HG03060 (cell line): ENCODE measurements at regions not wholly inside any gene's neighbourhood (a gene's known extent, or its start where the extent isn't known, plus 50 kb on each side); places are given as distances from the start of the nearest gene placed in this dataset.

Experiments
- ATAC-seq: cut with Tn5 transposase; IDR thresholded peaks from one replicate; pipeline ENCODE4 v1.9.1; 2021; ENCODE audit warnings: low read depth, moderate number of reproducible peaks; ENCODE audit not compliant: unreplicated experiment

DNA sequence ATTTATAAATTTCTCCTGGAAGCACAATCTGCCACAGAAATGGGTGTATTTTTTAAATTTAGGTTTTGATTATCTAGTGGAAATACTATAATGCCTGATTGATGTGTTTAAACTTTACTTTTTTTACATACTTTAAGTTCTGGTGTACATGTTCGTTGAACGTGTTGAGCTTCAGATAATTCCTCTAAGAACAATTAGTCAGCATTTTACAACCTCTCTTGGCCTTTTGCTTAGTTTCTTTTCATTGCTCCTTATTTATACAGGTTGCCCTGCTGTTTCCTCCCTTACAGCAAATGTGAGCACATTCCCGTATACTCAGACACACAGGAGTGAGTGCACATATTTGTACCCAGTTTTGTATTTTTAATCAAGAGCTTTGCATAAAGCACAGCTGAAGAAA lies 1038.9 kb downstream of the BRINP3 start:
- ATAC-seq = no peak

DNA sequence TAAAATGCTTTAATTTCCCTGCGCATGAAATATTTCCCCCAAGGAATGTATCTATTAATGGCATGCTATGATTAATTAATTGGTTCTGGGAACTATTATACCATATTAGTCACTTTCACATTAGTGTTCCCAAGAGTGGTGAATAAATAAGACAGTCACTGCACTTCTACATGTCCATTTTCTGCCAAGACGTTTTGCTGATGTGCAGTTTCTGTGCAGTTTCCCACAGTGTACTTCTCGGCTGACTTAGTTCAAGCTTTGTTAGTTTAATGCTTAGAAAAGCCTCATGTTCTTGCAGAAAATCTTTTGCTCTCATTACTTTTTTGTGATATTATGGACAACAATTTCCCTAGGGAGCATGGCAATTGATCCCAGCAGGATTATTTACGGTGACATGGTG lies 1014.5 kb downstream of the BRINP3 start:
- no peak for ATAC-seq

DNA sequence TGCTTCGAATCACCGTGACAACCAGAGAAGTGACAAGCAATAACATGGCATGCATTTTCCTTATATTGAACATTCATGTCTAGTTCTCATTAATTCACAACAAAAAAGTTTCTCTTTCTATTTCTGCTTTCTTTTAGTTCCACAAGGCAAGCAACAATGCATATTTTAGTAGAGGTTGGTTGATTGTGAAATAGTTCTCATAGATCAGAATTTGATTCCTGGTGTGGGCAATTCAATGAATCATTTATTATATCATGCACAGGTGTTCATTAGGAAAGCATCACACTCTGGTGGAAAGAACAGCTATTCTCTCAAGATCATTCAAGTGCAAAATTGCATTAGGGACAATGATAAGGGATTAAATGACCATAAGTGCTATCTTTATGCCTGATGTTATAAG lies 980.9 kb downstream of the BRINP3 start:
- ATAC-seq = no peak

DNA sequence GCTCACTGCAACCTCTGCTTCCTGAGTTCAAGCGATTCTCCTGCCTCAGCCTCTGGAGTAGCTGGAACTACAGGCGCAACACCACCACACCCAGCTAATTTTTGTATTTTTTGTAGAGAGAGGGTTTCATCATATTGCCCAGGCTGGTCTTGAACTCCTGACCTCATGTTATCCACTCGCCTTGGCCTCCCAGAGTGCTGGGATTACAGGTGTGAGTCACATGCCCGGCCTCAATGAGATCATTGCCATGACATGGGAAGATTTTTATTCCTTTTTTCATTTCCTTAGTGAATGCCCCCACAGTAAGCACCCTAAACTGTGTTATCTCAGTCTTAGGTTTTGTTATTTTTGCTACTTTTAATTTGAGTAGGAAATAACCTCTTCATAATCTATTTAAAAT lies 977.9 kb downstream of the BRINP3 start:
- no peak for ATAC-seq

DNA sequence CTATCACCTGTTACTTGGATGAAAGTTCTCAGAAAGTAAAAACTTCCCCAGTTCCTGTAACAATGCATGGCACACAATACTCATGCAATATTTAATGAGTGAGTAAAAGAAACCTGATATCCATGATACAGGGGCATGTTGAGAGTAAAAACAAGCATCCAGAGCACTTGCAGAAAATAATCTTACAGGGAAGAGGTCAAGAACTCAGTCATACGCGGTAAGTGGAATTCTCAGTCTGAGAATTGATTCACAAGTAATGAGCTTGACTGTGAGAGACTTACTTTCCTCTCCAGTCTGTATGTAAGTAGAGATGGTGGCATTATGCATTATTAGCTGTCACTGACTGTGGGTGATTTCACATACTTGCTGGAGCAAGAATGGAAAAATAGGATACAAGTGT lies 976.9 kb downstream of the BRINP3 start:
- ATAC-seq = no peak

DNA sequence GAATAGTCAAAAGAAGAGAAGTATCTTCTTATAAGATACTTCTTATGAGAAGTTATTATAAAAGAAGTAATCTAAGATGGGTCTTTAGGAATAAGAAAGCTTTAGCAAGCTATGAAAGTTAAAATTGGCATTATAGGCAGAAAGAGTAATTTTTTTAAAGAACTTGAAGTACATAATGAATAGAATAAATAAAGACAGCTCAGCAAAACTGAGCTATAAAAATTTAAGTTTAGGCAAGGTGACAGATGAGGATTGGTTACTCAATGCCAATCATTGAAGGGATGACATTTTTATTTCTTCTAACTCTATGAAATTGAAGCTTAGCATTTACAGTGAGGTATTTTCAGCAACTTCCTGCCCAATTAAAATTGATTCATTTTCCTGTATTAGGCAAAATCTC lies 966.8 kb downstream of the BRINP3 start:
- no peak for ATAC-seq

DNA sequence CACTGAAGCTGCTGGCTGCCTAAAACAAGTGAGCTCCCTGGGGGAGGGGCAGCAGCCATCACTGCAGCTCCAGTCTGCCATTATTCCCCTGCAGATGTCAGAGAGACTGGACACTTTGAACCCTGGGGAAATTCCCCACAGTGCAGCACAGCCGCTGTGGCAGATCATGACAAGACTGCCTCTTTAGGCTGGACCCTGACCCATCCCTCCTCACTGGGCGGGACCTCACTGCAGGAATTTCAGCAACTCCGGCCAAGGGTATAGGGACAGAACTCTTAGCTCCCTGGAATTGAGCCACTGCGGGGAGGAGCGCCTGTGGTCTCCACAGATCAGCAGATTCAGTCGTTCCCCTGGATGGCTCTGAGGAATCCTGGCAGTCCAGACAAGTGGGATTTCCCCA lies 964.6 kb downstream of the BRINP3 start:
- ATAC-seq = no peak

DNA sequence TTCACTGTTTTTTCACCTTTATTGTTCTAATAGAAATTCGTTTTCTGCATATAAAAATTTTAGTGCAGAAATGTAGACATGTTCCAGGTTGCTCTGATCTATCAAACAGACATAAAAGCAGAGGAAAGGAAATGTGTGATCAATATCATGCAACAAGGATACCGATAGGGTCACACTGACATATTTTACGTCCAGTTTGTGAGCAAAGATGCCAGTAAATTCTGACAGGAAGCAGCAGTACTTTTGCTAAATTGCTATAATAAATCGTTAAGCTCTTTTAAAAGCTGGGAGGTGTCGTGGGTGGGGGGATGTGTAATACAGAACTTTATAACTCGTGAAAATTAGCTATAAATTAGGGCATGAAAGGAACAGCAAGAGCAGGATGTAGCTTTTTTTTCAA lies 955.2 kb downstream of the BRINP3 start:
- ATAC-seq = no peak

DNA sequence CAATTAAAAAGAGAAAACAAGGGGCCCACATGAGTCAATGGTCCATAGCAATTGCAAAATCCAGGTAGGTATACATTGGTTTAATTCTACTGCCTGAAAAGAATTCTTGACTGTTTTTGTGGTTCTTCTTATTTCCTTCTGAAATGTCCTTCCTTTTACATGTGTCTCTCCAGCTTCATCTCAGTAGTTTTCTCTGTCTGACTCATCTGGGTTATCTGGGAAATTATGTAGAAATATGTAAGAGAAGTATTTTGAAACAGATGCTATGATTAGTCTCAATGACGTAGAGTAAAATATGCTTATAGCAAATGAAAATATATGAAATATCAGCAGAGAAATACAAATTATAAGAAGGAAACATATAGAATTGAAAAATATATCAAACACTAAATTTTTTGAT lies 953.2 kb downstream of the BRINP3 start:
- no peak for ATAC-seq

DNA sequence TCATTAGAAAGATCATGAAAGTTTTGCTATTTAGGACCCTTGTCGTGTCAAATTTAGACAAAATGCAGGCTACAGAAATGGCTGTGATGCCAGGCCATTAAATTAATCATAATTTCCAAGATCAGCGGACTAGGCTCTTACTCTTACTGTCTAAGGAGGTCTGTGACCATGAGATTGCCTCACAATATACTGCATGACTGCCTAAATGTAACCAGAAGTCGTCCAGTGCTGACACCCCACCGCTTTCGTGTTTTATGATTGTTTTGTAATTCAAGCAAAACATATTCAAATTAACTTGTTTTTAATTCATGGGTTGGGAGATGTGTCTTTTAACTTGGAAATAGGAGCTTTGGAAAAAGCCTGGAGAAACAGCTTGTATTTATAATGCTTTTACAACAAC lies 947.5 kb downstream of the BRINP3 start:
- no peak for ATAC-seq

DNA sequence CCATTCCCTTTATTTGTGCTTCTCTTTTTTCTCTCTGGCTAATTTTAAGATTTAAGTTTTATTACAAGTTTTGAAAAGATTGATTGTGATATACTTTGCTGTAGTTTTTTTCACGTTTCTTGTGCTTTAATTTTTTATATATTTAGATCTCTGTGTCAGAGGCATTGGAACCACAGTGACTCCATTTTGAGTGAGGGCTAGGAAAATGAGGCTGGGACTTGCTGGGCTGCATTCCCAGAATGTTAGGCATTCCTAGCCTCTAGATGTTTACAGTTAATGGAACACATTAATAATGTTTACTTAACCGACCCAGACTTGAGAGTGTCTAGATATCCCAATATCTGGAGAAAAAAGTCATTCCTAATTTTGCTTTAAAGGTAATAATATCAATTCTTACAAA lies 939.4 kb downstream of the BRINP3 start:
- no peak for ATAC-seq

DNA sequence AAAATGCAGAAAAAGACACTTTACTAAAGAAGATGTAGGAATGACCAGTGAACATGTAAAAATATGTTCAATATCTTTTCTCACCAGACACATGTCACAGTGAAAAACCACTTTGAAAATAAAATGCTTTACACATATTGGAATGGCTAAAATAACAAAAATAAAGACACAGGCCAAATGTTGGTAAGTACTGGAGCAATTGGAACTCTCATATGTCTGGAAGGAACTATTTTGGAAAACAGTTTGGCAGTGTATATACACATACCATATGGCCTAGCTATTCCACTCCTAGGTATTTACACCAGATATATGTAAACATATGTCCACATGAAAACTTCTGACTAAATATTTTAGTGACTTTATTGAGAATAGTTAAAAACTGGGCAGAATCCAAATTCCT lies 927.2 kb downstream of the BRINP3 start:
- no peak for ATAC-seq

DNA sequence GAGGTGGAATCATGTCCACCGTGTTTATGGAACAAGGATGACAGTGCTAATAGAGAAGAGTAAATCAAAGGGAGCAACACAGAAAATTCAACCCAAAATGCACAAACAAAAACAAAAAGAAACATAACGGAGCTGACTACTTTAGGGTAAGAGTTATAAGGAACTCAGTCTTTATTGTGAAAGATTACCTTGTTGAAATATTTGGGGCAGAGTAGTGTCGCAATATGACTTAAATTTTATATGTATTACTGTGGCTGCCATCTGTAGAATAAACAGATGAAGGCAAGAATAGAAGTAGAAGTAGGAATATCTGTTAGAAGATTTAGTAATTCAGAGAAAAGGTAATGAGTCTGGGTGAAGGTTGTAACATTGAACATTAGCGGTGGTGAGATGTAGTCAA lies 913.9 kb downstream of the BRINP3 start:
- ATAC-seq = no peak

DNA sequence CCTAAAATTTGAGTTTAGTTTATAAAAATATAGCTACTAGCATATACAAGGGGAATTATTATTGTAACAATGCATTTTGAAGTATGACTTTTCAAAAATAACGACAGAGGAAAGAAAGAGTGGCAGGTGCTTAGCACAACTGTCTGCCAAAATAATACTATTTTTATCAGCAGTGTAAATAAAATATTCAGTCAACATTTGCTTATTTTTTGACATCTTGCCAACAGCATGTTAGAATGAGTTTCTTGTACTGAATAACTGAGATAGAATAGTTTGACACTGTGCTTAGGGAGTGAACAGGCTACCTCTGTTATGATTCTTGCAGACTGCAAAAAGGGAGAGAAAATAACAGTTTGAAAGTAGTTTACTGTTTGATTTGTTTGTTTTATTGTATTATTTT lies 909.8 kb downstream of the BRINP3 start:
- no peak for ATAC-seq

DNA sequence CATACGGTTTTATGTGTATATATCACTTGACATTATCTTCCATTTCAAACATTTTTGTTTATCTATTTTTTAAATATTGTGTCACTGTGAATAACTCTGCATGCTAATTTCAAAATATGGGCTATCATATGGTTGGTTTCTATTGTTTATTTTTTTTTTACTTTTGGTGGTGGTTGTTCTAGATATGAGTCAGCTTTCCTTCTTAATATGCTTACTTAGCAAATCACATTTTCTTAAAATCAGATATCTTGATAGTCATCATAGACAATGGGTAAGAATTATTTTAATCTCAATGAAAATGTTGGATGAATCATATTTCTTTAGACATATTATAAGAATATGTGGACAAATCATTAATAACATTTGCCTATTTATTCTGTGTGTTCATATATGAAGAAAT lies 881.5 kb downstream of the BRINP3 start:
- no peak for ATAC-seq

DNA sequence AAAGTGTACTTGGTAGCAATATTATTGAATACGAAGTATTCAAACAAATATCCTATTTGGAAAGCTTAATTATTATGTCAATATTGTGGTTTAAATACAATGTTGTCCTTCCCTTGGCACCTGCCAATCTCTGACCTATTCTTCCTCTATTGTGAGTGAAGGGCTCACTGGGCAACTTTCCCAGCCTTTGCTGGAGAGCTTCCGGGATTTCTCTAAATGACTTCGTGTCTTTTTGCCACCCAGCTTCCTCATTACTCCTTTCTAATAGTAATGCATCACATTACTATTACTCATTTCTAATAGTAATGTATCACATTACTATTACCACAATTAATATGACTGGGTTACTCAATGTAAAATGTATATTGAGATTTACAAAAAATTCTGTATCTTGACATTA lies 880.6 kb downstream of the BRINP3 start:
- ATAC-seq = no peak

DNA sequence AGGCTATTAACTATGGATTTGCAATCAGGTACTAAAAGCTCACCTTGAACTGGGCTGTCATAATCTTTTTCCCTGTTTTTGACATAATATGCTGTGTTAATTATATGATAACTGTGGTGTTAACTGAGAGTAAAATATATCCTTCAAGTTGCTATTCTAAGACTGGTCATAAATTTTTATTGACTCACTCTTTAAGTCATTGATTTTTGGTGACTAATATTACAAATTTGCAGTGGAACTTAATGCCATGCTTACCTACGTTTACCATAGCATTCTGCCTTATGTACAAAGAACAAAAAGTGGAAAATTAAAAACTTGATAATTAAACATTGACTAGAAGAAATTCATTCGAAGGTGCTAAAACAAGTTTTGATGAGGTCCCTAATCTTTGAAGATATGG lies 872.4 kb downstream of the BRINP3 start:
- ATAC-seq = no peak

DNA sequence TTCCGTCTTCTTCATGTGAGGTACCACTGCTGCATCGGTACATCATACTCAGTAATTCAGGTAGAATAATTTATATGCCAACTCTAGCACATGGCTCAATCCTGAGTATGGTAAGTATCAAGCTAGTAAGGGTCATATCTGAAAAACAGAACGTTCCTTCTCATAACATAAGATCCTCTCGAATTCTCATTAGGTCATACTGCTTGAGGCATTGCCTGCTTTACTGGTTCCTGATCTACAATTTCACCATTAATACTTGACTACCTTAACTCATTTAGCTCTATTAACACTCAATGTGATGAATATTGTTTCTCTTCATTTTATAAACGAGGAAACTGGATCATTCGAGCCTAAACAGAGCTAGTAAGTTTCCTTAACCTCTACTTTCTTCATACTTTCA lies 871.6 kb downstream of the BRINP3 start:
- no peak for ATAC-seq

DNA sequence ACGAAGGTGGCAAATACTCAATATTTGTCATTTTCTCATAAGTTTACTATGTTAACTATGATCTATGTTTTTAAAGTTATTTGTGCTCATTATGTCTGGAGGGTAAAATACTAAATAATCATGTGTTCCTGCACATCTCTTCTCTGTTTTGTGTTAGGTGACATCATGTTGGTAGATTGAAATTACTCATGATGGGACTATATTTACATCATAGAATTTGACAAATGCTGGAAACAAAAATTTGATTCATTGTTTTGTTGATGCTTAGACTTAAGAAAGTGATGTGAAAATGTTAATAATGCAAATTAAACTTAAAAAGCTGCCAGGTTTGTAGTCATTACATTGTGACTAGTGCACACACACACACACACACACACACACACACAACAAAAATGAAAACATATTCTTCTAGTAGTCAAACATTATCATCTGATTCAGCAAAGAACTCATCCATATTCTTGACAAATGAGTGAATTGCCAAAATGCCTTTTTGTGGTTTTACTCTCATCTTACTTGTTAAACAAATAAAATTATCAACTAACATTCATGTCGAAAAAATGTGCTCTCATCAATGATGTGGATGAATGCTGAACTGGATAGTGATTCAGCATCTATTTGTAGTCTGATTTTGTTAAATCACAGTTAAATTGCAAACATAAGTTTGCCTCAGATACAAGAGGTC lies 870.7 kb downstream of the BRINP3 start:
- no peak for ATAC-seq

DNA sequence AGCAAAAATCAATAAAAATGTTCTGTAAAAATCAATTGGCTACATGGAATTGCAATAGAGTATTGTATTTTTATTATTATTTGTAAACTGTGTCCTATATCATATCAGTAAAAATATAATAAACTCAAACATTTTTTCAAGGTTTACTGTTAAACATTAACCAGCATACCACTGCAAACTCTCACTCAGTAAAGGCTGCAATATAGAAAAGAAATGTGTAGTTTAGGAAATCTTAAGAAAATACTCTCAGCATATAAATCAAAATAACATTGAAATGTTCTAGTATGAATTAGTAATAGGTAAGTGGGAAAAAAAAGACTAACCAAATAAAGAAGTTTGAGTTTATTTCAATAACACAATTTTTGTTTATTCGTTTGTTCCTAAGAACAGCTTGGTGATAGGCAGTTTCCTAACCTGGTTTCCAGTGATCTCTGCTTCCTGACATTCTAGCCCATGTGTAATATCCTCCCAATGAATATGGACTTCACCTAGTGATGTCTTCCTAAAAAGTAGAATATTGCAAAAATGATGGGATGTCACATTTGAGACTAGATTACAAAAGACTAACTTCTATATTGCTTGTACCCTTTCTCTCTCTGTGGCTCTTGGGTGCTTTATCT lies 870.1 kb downstream of the BRINP3 start:
- no peak for ATAC-seq

DNA sequence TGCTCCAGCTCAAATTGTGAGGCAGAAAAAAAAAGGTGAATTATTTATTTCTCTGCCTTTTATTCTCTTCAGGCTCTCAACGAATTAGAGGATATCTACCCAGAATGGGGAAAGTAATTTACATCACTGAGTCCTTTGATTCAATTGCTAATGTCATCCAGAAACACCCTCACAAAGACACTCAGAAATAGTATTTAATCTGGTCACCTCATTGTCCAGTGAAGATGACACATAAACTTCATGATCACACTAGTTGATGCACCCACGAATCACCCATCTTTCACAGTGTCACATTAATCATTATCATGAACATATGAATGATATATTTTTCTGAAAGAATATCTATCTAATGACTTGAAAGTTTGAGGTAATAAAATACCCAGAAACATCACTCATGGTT lies 868.5 kb downstream of the BRINP3 start:
- ATAC-seq = no peak

DNA sequence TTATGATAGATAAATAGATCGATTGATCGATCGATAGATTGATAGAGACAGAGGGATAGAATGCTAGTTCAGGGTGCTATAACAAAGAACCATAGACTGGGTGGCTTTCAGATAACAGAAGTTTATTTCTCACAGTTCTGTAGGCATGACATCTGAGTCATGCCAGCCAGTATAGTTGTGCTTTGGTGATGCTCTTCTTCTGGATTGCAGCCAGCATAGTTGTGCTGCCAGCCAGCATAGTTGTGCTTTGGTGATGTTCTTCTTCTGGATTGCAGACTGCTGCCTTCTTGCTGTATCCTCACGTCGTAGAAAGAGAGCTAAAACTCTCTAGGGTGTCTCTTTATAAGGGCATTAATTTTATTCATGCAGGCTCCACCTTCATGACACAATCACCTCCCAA lies 860.8 kb downstream of the BRINP3 start:
- no peak for ATAC-seq
